ENCODE measurements at regions not wholly inside any gene's neighbourhood (a gene's known extent, or its start where the extent isn't known, plus 50 kb on each side); places are given as distances from the start of the nearest gene placed in this dataset.

DNA sequence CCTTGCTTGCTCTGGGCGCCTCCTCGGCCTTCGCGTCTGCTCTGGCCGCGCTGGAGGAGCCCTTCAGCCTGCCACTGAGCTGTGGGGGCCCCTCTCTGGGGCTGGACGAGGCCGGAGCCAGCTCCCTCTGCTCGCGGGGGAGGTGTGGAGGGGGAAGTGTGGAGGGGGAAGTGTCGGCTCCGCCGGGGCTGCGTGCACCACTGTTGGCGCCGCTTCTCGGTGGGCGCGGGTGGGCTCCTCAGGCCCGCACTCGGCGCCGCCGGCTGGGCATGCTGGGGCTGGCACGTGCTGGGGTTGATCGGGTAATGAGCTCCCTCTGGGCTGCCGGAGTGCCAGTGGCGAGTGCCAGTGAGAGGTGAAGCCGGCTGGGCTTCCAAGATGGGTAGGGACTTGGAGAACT is 116.7 kb downstream of the CPXCR1 start:
- H3K27ac Mint-ChIP-seq (ENCODE audit: unreplicated experiment) = no peak overlapping the region
- H3K4me3 Mint-ChIP-seq (ENCODE audit: unreplicated experiment) = no peak overlapping the region
- TF ChIP-seq, protein P1, sequence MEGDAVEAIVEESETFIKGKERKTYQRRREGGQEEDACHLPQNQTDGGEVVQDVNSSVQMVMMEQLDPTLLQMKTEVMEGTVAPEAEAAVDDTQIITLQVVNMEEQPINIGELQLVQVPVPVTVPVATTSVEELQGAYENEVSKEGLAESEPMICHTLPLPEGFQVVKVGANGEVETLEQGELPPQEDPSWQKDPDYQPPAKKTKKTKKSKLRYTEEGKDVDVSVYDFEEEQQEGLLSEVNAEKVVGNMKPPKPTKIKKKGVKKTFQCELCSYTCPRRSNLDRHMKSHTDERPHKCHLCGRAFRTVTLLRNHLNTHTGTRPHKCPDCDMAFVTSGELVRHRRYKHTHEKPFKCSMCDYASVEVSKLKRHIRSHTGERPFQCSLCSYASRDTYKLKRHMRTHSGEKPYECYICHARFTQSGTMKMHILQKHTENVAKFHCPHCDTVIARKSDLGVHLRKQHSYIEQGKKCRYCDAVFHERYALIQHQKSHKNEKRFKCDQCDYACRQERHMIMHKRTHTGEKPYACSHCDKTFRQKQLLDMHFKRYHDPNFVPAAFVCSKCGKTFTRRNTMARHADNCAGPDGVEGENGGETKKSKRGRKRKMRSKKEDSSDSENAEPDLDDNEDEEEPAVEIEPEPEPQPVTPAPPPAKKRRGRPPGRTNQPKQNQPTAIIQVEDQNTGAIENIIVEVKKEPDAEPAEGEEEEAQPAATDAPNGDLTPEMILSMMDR (IDR thresholded peaks at IDR 0.05) = no peak
- H3K27me3 Mint-ChIP-seq (ENCODE audit: unreplicated experiment) = no peaks in the 10 kb centered on the region
- no peaks in the 10 kb centered on the region for H3K36me3 Mint-ChIP-seq (ENCODE audit: unreplicated experiment)
- H3K4me1 Mint-ChIP-seq (ENCODE audit: unreplicated experiment) = no peaks in the 10 kb centered on the region
- peaks cover 48% of the 10 kb centered on the region for H3K9me3 Mint-ChIP-seq (ENCODE audit: unreplicated experiment)
- DNase-seq (ENCODE audit: extremely low spot score, unreplicated experiment) = no peak

DNA sequence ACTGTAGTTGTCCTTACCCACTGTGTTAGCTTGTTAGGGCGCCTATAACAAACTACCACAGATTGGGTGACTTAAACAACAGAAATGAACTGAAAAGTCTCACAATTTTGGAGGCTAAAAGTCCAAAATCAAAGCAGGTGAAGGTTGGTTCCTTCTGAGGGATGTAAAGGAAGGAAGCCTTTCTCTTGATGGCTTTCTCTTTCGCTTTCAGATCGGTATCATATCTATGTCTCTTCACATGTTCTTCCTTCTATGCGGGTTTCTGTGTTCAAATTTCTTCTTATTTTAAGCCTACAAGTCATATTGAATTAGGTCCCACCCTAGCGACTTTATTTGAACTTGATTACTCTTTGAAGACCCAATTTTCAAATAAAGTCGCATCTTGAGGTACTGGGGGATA is 118.6 kb downstream of the CPXCR1 start:
- Mint-ChIP-seq H3K36me3 (ENCODE audit: unreplicated experiment) (no peaks in the 10 kb centered on the region), H3K27me3 (ENCODE audit: unreplicated experiment) (no peaks in the 10 kb centered on the region), H3K27ac (ENCODE audit: unreplicated experiment) (no peak overlapping the region), H3K4me3 (ENCODE audit: unreplicated experiment) (no peak overlapping the region), H3K9me3 (ENCODE audit: unreplicated experiment) (peaks cover 53% of the 10 kb centered on the region), H3K4me1 (ENCODE audit: unreplicated experiment) (no peaks in the 10 kb centered on the region)
- DNase-seq (ENCODE audit: extremely low spot score, unreplicated experiment) = no peak
- TF ChIP-seq, protein P1 (IDR thresholded peaks at IDR 0.05) = no peak

DNA sequence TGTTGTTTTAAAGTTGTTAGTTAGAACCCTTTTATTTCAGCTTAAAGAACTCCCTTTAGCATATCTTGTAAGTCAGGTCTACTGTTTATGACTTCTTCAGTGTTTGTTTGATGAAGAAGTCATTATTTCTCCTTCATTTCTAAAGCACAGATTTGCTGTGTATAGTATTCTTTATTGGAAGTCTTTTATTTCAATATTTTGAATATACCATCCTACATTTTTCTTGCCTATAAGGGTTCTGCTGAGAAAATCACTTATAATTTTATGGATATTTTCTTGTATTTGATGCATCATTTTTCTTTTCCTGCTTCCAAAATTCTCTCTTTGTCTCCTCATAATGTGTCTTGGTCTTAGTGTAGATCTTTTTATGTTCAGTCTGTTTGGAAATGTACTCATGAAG is 134.5 kb downstream of the CPXCR1 start:
- H3K27ac Mint-ChIP-seq (ENCODE audit: unreplicated experiment) = no peak overlapping the region
- no peaks in the 10 kb centered on the region for H3K36me3 Mint-ChIP-seq (ENCODE audit: unreplicated experiment)
- H3K9me3 Mint-ChIP-seq (ENCODE audit: unreplicated experiment) = peaks cover 20% of the 10 kb centered on the region
- TF ChIP-seq, protein P1 (IDR thresholded peaks at IDR 0.05) = no peak
- H3K4me3 Mint-ChIP-seq (ENCODE audit: unreplicated experiment) = no peak overlapping the region
- H3K27me3 Mint-ChIP-seq (ENCODE audit: unreplicated experiment) = no peaks in the 10 kb centered on the region
- no peaks in the 10 kb centered on the region for H3K4me1 Mint-ChIP-seq (ENCODE audit: unreplicated experiment)
- DNase-seq (ENCODE audit: extremely low spot score, unreplicated experiment) = no peak

DNA sequence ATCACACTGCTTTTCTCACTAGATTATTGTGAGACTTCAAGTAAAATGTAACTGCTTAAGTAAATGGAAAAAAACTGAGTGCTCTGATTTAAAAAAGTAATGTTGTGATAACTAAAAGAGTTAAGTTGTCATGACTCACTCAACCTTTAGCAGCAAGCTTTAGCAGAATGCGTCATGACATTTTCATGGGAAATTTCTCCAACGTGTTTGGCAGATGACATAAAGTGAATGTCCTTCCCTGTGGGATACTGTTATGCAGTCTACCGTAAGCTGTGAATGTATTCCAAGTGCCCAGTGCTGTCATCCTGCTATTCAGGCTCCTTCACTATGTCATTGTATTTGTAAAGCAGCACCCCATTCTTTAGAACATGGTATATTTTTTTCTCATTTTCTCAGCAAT is 136.2 kb downstream of the CPXCR1 start:
- Mint-ChIP-seq H3K4me3 (ENCODE audit: unreplicated experiment) (no peak overlapping the region), H3K27me3 (ENCODE audit: unreplicated experiment) (no peaks in the 10 kb centered on the region), H3K27ac (ENCODE audit: unreplicated experiment) (no peak overlapping the region), H3K9me3 (ENCODE audit: unreplicated experiment) (peaks cover 32% of the 10 kb centered on the region), H3K4me1 (ENCODE audit: unreplicated experiment) (no peaks in the 10 kb centered on the region), H3K36me3 (ENCODE audit: unreplicated experiment) (no peaks in the 10 kb centered on the region)
- DNase-seq (ENCODE audit: extremely low spot score, unreplicated experiment) = no peak
- TF ChIP-seq, protein P1 (IDR thresholded peaks at IDR 0.05) = no peak

DNA sequence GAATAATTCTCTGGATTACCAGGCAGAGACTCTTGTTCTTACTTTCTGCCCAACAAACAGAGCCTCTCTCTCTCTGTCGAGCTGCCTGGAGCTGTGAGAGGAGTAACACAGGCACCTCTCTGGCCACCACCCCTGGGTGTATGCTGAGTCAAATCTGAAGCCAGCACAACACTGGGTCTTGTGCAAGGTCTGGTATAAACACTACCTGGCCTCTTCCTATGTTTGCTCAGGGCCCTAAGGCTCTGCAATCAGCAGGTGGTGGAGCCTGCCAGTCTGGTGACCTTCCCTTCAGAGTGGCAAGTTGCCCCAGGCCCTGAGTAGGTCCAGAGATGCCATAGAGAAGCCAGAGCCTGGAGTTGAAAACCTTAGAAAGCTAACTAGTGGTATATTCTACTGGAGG is 139.9 kb downstream of the CPXCR1 start:
- H3K36me3 Mint-ChIP-seq (ENCODE audit: unreplicated experiment) = no peaks in the 10 kb centered on the region
- TF ChIP-seq, protein P1 (IDR thresholded peaks at IDR 0.05) = no peak
- no peaks in the 10 kb centered on the region for H3K4me1 Mint-ChIP-seq (ENCODE audit: unreplicated experiment)
- peaks cover 29% of the 10 kb centered on the region for H3K9me3 Mint-ChIP-seq (ENCODE audit: unreplicated experiment)
- no peak overlapping the region for H3K4me3 Mint-ChIP-seq (ENCODE audit: unreplicated experiment)
- DNase-seq (ENCODE audit: extremely low spot score, unreplicated experiment) = no peak
- no peak overlapping the region for H3K27ac Mint-ChIP-seq (ENCODE audit: unreplicated experiment)
- H3K27me3 Mint-ChIP-seq (ENCODE audit: unreplicated experiment) = no peaks in the 10 kb centered on the region
